B cell (primary cell): ENCODE measurements at regions not wholly inside any gene's neighbourhood (a gene's known extent, or its start where the extent isn't known, plus 50 kb on each side); places are given as distances from the start of the nearest gene placed in this dataset.

ENCODE experiments used
- CTCF ChIP-seq: fragments of 200-600 bp; IDR thresholded peaks from one replicate; pipeline ENCODE4 v1.8.0; 2022; ENCODE audit warnings: antibody characterized with exemption, mild to moderate bottlenecking
- EZH2 ChIP-seq: IDR thresholded peaks from 2 replicates; pipeline ENCODE4 v1.6.1; 2012; ENCODE audit warnings: borderline replicate concordance, low read depth, mild to moderate bottlenecking, moderate library complexity, low read length; ENCODE audit not compliant: insufficient read depth, poor library complexity, severe bottlenecking

- no peak for TF ChIP-seq EZH2
- TF ChIP-seq CTCF, result no peak
Measured at GRCh38 chr17:77022766-77023165, 118.0 kb upstream of the SEC14L1 start.
